SH-SY5Y (cell line): ENCODE measurements at regions not wholly inside any gene's neighbourhood (a gene's known extent, or its start where the extent isn't known, plus 50 kb on each side); places are given as distances from the start of the nearest gene placed in this dataset.

Experiments used
- GATA2 ChIP-seq: IDR thresholded peaks from 2 replicates; pipeline ENCODE4 v1.6.1; 2011; ENCODE audit warnings: mild to moderate bottlenecking, low read depth, low read length
- GATA3 ChIP-seq: IDR thresholded peaks from 2 replicates; pipeline ENCODE4 v1.6.1; 2011; ENCODE audit warnings: low read depth, mild to moderate bottlenecking, low read length, moderate library complexity

- TF ChIP-seq GATA2 (no peak), GATA3 (no peak)
These were observed 349.3 kb upstream of the SEMA3D start for GRCh38 chr7:85535974-85536729.

GRCh38 chr7:85529831-85530230, 343.0 kb upstream of the SEMA3D start:
- TF ChIP-seq GATA3 = no peak
- TF ChIP-seq GATA2 = no peak

- TF ChIP-seq GATA2 = no peak
- TF ChIP-seq GATA3 = no peak
These were observed 342.3 kb upstream of the SEMA3D start for GRCh38 chr7:85529201-85529600.

GRCh38 chr7:85528581-85528980, 341.7 kb upstream of the SEMA3D start:
- TF ChIP-seq GATA3 (no peak), GATA2 (no peak)

GRCh38 chr7:85525676-85526075, 338.8 kb upstream of the SEMA3D start:
- TF ChIP-seq GATA3 = no peak
- TF ChIP-seq GATA2 = no peak

GRCh38 chr7:85522070-85522469, 335.2 kb upstream of the SEMA3D start:
- TF ChIP-seq GATA2 (no peak), GATA3 (no peak)

- TF ChIP-seq GATA3 = no peak
- no peak for TF ChIP-seq GATA2
These were observed 334.3 kb upstream of the SEMA3D start for GRCh38 chr7:85521108-85521694.

GRCh38 chr7:85520175-85520574, 333.3 kb upstream of the SEMA3D start:
- TF ChIP-seq GATA2 = no peak
- TF ChIP-seq GATA3 = no peak

- no peak for TF ChIP-seq GATA2
- no peak for TF ChIP-seq GATA3
These were observed 329.8 kb upstream of the SEMA3D start for GRCh38 chr7:85516675-85517074.

GRCh38 chr7:85512790-85513189, 325.9 kb upstream of the SEMA3D start:
- no peak for TF ChIP-seq GATA2
- TF ChIP-seq GATA3 = no peak

GRCh38 chr7:85510287-85510686, 323.4 kb upstream of the SEMA3D start:
- no peak for TF ChIP-seq GATA2
- TF ChIP-seq GATA3 = no peak

- TF ChIP-seq GATA3 (no peak), GATA2 (no peak)
These were observed 322.6 kb upstream of the SEMA3D start for GRCh38 chr7:85509476-85509875.

GRCh38 chr7:85508642-85509410, 322.0 kb upstream of the SEMA3D start:
- no peak for TF ChIP-seq GATA3

- TF ChIP-seq GATA3 = no peak
- TF ChIP-seq GATA2 = no peak
These were observed 311.2 kb upstream of the SEMA3D start for GRCh38 chr7:85498031-85498430.

- TF ChIP-seq GATA2 (no peak), GATA3 (no peak)
These were observed 302.6 kb upstream of the SEMA3D start for GRCh38 chr7:85489498-85489897.

- TF ChIP-seq GATA3 = no peak
These were observed 301.6 kb upstream of the SEMA3D start for GRCh38 chr7:85488406-85488805.
